GM21381 (cell line): ENCODE measurements at regions not wholly inside any gene's neighbourhood (a gene's known extent, or its start where the extent isn't known, plus 50 kb on each side); places are given as distances from the start of the nearest gene placed in this dataset.
"Not testable (repeated sequence)": the region's sequence is repeated elsewhere in the genome, so short reads cannot be mapped to it uniquely, and the experiment has no call there.

Experiments used
- ATAC-seq: cut with Tn5 transposase; IDR thresholded peaks from one replicate; pipeline ENCODE4 v1.9.1; 2021; ENCODE audit warnings: mild to moderate bottlenecking, moderate library complexity; ENCODE audit not compliant: unreplicated experiment

- ATAC-seq, result not testable (repeated sequence)
These were observed 174.8 kb downstream of the COL12A1 start for GRCh38 chr6:75031102-75031501.

- no peak for ATAC-seq
These were observed 176.5 kb downstream of the COL12A1 start for GRCh38 chr6:75029333-75029732.

- ATAC-seq, result no peak
These were observed 180.5 kb downstream of the COL12A1 start for GRCh38 chr6:75025371-75025770.

- no peak for ATAC-seq
These were observed 181.0 kb downstream of the COL12A1 start for GRCh38 chr6:75024828-75025227.

GRCh38 chr6:75023634-75024033 lies 182.2 kb downstream of the COL12A1 start:
- ATAC-seq, result no peak

GRCh38 chr6:75020971-75021370 lies 184.9 kb downstream of the COL12A1 start:
- no peak for ATAC-seq

GRCh38 chr6:75020376-75020775 lies 185.5 kb downstream of the COL12A1 start:
- ATAC-seq, result no peak

GRCh38 chr6:75012018-75012417 lies 193.8 kb downstream of the COL12A1 start:
- ATAC-seq, result no peak

- ATAC-seq, result not testable (repeated sequence)
These were observed 201.9 kb downstream of the COL12A1 start for GRCh38 chr6:75003984-75004383.

- ATAC-seq, result no peak
These were observed 208.2 kb downstream of the COL12A1 start for GRCh38 chr6:74997646-74998045.

- ATAC-seq, result no peak
These were observed 212.7 kb downstream of the COL12A1 start for GRCh38 chr6:74993136-74993535.

- ATAC-seq, result no peak
These were observed 214.1 kb downstream of the COL12A1 start for GRCh38 chr6:74991573-74992332.

- no peak for ATAC-seq
These were observed 226.6 kb downstream of the COL12A1 start for GRCh38 chr6:74979065-74979766.

GRCh38 chr6:74976701-74977100 lies 229.2 kb downstream of the COL12A1 start:
- ATAC-seq, result no peak

GRCh38 chr6:74976026-74976425 lies 229.8 kb downstream of the COL12A1 start:
- ATAC-seq, result no peak

- ATAC-seq, result no peak
These were observed 232.3 kb downstream of the COL12A1 start for GRCh38 chr6:74973591-74973990.

- ATAC-seq, result no peak
These were observed 234.2 kb downstream of the COL12A1 start for GRCh38 chr6:74971633-74972032.

- ATAC-seq, result no peak
These were observed 236.1 kb downstream of the COL12A1 start for GRCh38 chr6:74969591-74970267.

GRCh38 chr6:74967821-74968220 lies 238.0 kb downstream of the COL12A1 start:
- ATAC-seq, result no peak

- no peak for ATAC-seq
These were observed 239.1 kb downstream of the COL12A1 start for GRCh38 chr6:74966712-74967111.

GRCh38 chr6:74964871-74965441 lies 240.9 kb downstream of the COL12A1 start:
- ATAC-seq, result no peak
